A549 (cell line): ENCODE measurements at regions not wholly inside any gene's neighbourhood (a gene's known extent, or its start where the extent isn't known, plus 50 kb on each side); places are given as distances from the start of the nearest gene placed in this dataset.

Experiments used
- CTCF ChIP-seq: fragments of >200 bp; sonication (Bioruptor Twin); formaldehyde crosslinking; IDR thresholded peaks from 3 replicates; pipeline ENCODE4 v1.5.1; 2016
- EP300 ChIP-seq, 2 experiments: fragments of >200 bp; sonication (Bioruptor Twin); formaldehyde crosslinking; IDR thresholded peaks; 2 replicates in 1 of 2; 3 replicates in 1 of 2; pipeline ENCODE4 v1.6.1; 2016 to 2017
- MAX ChIP-seq: IDR thresholded peaks from 2 replicates; pipeline ENCODE4 v1.6.1; 2012
- POLR2A ChIP-seq: IDR thresholded peaks from 2 replicates; pipeline ENCODE4 v1.6.1; 2012; ENCODE audit warnings: mild to moderate bottlenecking, low read length
- RFX5 ChIP-seq: fragments of 450-650 bp; IDR thresholded peaks from 2 replicates; pipeline ENCODE4 v1.7.1; 2014; ENCODE audit warnings: antibody characterized with exemption, mild to moderate bottlenecking, moderate library complexity
- USF2 ChIP-seq: fragments of 450-650 bp; IDR thresholded peaks from 2 replicates; pipeline ENCODE4 v1.6.1; 2014; ENCODE audit warnings: antibody characterized with exemption

- TF ChIP-seq EP300 (IDR thresholded peaks at IDR 0.05) (no peak), CTCF (no peak), POLR2A (no peak), RFX5 (no peak), MAX (no peak), USF2 (no peak)
These were observed 103.0 kb upstream of the KIF5B start for GRCh38 chr10:32159264-32159663.
